ENCODE measurements at regions not wholly inside any gene's neighbourhood (a gene's known extent, or its start where the extent isn't known, plus 50 kb on each side); places are given as distances from the start of the nearest gene placed in this dataset.
A peak's percentile ranks its signal among the peaks of the same experiment; 100 is the strongest.

- H3K4me1 Mint-ChIP-seq, result peaks cover 63% of the 10 kb centered on the region
- no peaks in the 10 kb centered on the region for H3K27me3 ChIP-seq (ENCODE audit: control insufficient read depth, insufficient read depth, low read length, poor library complexity, severe bottlenecking)
- H3K4me3 Mint-ChIP-seq, result no peak overlapping the region
- H3K27ac ChIP-seq (ENCODE audit: low read depth, low read length), result no peak overlapping the region
- H3K9ac ChIP-seq (ENCODE audit: extremely low read depth, low read length, poor library complexity, severe bottlenecking), result no peak overlapping the region
- no peak overlapping the region for H3K4me3 ChIP-seq (ENCODE audit: low read length)
- DNase-seq, result no peak
- H3K9me3 Mint-ChIP-seq, result peaks cover 16% of the 10 kb centered on the region
- H3K27me3 Mint-ChIP-seq (ENCODE audit: insufficient read depth), result no peaks in the 10 kb centered on the region
- no peaks in the 10 kb centered on the region for H3K4me1 ChIP-seq (ENCODE audit: control insufficient read depth, insufficient read depth, low read length)
- peaks cover 44% of the 10 kb centered on the region for H3K36me3 Mint-ChIP-seq (ENCODE audit: low read depth)
- WGBS, 2 experiments (ENCODE audit: insufficient coverage in 1 of 2, insufficient read length in 1 of 2), result 96 to 97% methylated on average over 4 to 5 of the region's 5 CpGs
- no peak for TF ChIP-seq CTCF (conservative IDR thresholded peaks at IDR 0.05)
- H3K27ac Mint-ChIP-seq, result no peak overlapping the region
- peaks cover 24% of the 10 kb centered on the region for H3K9me3 ChIP-seq (ENCODE audit: control insufficient read depth, low read length)
- peaks cover 30% of the 10 kb centered on the region for H3K36me3 ChIP-seq (ENCODE audit: control insufficient read depth, insufficient read depth, low read length)
Observed at GRCh38 chrX:5646818-5647217, 581.8 kb downstream of the NLGN4X start.

- H3K4me3 ChIP-seq (ENCODE audit: low read length), result no peak overlapping the region
- no peak overlapping the region for H3K9ac ChIP-seq (ENCODE audit: extremely low read depth, low read length, poor library complexity, severe bottlenecking)
- H3K36me3 ChIP-seq (ENCODE audit: control insufficient read depth, insufficient read depth, low read length), result peaks cover 18% of the 10 kb centered on the region
- H3K4me1 Mint-ChIP-seq, result peaks cover 60% of the 10 kb centered on the region
- H3K27ac Mint-ChIP-seq, result peak overlapping the region; percentile 26
- DNase-seq, result peak; percentile 71
- no peak overlapping the region for H3K4me3 Mint-ChIP-seq
- peaks cover 4% of the 10 kb centered on the region for H3K9me3 Mint-ChIP-seq
- H3K36me3 Mint-ChIP-seq (ENCODE audit: low read depth), result peaks cover 36% of the 10 kb centered on the region
- H3K4me1 ChIP-seq (ENCODE audit: control insufficient read depth, insufficient read depth, low read length), result no peaks in the 10 kb centered on the region
- no peak overlapping the region for H3K27ac ChIP-seq (ENCODE audit: low read depth, low read length)
- no peak for TF ChIP-seq CTCF (conservative IDR thresholded peaks at IDR 0.05)
- H3K27me3 ChIP-seq (ENCODE audit: control insufficient read depth, insufficient read depth, low read length, poor library complexity, severe bottlenecking), result no peaks in the 10 kb centered on the region
- WGBS, 2 experiments (ENCODE audit: insufficient coverage in 1 of 2, insufficient read length in 1 of 2), result 17 to 61% methylated on average over 1 to 7 of the region's 8 CpGs
- H3K9me3 ChIP-seq (ENCODE audit: control insufficient read depth, low read length), result peaks cover 9% of the 10 kb centered on the region
- no peaks in the 10 kb centered on the region for H3K27me3 Mint-ChIP-seq (ENCODE audit: insufficient read depth)
Observed at GRCh38 chrX:5644776-5645175, 583.9 kb downstream of the NLGN4X start.

- Histone ChIP-seq H3K9ac (ENCODE audit: extremely low read depth, low read length, poor library complexity, severe bottlenecking) (no peak overlapping the region), H3K4me3 (ENCODE audit: low read length) (no peak overlapping the region), H3K27ac (ENCODE audit: low read depth, low read length) (no peak overlapping the region), H3K27me3 (ENCODE audit: control insufficient read depth, insufficient read depth, low read length, poor library complexity, severe bottlenecking) (no peaks in the 10 kb centered on the region), H3K36me3 (ENCODE audit: control insufficient read depth, insufficient read depth, low read length) (peaks cover 23% of the 10 kb centered on the region), H3K9me3 (ENCODE audit: control insufficient read depth, low read length) (no peaks in the 10 kb centered on the region), H3K4me1 (ENCODE audit: control insufficient read depth, insufficient read depth, low read length) (no peaks in the 10 kb centered on the region)
- WGBS, 2 experiments (ENCODE audit: insufficient coverage in 1 of 2, insufficient read length in 1 of 2), result 88% methylated on average over 4 of the region's 4 CpGs; no CpG with 5 or more reads in 1 of the 2 experiments
- no peak for TF ChIP-seq CTCF (conservative IDR thresholded peaks at IDR 0.05)
- no peak for DNase-seq
- Mint-ChIP-seq H3K4me3 (no peak overlapping the region), H3K27me3 (ENCODE audit: insufficient read depth) (no peaks in the 10 kb centered on the region), H3K36me3 (ENCODE audit: low read depth) (peaks cover 35% of the 10 kb centered on the region), H3K27ac (no peak overlapping the region), H3K9me3 (peaks cover 2% of the 10 kb centered on the region), H3K4me1 (peaks cover 20% of the 10 kb centered on the region)
Observed at GRCh38 chrX:5640071-5640470, 588.6 kb downstream of the NLGN4X start.
